Retinal pigment epithelial cell (primary cell): ENCODE measurements at regions not wholly inside any gene's neighbourhood (a gene's known extent, or its start where the extent isn't known, plus 50 kb on each side); places are given as distances from the start of the nearest gene placed in this dataset.

Source experiments
- DNase-seq: peaks from one replicate; pipeline ENCODE4 v3.0.0-alpha.2; 2010; ENCODE audit warnings: low read depth
- H3K4me3 ChIP-seq: 2 replicates; pipeline ENCODE4 v1.5.1; 2011; ENCODE audit warnings: mild to moderate bottlenecking, low read length, control low read depth, moderate library complexity
- TF ChIP-seq, protein P1 (sequence below): conservative IDR thresholded peaks from 2 replicates; pipeline ENCODE4 v1.5.1; 2011; ENCODE audit warnings: low read depth, low read length, control low read depth, inconsistent platforms

GRCh38 chr1:56411484-56412180 lies 167.7 kb downstream of the PLPP3 start:
- TF ChIP-seq, protein P1, sequence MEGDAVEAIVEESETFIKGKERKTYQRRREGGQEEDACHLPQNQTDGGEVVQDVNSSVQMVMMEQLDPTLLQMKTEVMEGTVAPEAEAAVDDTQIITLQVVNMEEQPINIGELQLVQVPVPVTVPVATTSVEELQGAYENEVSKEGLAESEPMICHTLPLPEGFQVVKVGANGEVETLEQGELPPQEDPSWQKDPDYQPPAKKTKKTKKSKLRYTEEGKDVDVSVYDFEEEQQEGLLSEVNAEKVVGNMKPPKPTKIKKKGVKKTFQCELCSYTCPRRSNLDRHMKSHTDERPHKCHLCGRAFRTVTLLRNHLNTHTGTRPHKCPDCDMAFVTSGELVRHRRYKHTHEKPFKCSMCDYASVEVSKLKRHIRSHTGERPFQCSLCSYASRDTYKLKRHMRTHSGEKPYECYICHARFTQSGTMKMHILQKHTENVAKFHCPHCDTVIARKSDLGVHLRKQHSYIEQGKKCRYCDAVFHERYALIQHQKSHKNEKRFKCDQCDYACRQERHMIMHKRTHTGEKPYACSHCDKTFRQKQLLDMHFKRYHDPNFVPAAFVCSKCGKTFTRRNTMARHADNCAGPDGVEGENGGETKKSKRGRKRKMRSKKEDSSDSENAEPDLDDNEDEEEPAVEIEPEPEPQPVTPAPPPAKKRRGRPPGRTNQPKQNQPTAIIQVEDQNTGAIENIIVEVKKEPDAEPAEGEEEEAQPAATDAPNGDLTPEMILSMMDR: no peak
- DNase-seq: no peak
- H3K4me3 ChIP-seq: no peak overlapping the region

- no peak for DNase-seq
- H3K4me3 ChIP-seq: no peak overlapping the region
- TF ChIP-seq, protein P1: no peak
Observed at GRCh38 chr1:56411021-56411420, 168.3 kb downstream of the PLPP3 start.

GRCh38 chr1:56410405-56410804 lies 169.0 kb downstream of the PLPP3 start:
- no peak overlapping the region for H3K4me3 ChIP-seq
- DNase-seq: no peak
- TF ChIP-seq, protein P1: no peak

DNA sequence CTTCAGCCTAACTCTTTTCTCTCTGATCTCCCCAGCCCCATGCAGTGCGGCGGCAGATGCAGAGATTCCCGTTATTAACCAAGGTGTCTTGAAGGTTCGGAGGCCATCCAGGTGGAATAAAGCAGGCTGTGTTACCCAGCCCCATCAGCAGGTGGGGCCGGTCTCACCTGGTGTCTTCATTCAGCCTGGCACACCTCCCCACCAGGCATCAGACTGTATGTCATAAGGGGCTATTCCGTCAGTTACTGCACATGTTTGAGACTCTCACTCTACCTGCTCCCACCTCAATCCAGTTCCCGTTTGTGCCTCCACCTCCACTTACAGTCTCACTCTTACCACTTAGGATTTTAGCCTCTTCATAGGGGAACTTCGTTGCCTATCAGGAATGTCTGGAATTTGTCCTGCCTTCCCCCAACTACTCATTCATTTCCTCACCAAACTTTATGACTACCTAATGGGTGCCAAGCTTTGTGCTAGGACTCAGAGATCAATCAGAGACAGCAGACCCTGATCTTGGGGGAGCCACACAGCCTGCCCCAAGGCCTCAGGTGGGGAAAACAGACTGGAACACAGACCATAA lies 170.2 kb downstream of the PLPP3 start:
- TF ChIP-seq, protein P1: peak; percentile 40
- no peak for DNase-seq
- H3K4me3 ChIP-seq: no peak overlapping the region

DNA sequence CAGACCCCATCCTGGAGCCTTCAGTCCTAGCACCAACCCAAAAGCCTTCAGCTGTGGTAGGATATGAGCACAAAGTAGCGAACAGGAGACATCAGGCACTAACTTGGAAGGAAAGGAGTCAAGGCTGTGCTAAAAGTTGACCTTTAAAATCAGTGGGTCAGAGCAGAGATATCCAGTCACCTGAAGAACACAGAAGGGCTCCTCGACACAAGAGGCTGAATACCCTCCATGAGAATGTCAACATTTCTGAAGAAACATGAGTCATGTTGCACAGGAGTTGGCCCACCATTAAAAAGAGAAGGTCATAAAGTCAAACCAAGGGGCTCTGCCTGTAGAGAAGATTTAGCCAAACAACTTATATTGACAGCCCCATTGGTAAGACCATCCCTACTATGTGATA lies 172.5 kb downstream of the PLPP3 start:
- DNase-seq: no peak
- TF ChIP-seq, protein P1: no peak
- H3K4me3 ChIP-seq: no peak overlapping the region

DNA sequence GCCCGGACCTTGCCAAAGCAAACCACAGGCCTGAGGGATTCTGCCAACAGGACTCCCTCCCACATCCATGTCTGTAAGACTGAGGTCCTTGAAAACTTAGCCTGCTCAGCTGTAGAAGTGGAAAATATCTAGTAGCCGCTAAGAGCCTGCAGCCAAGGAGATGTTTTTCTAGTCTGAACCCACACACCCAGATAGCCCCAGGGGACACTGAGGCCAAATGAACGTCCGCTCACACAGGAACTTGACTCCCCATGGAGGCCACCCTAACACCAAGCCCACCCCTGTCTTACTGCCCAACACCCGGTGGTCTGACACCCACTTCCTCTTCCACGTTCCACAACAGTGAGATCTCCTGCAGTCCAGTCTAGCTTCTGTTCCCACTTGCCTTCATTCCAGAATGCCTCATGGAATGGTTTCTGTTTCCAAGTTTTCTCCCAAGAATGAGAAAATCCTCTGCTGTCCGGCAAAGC lies 174.8 kb downstream of the PLPP3 start:
- no peak overlapping the region for H3K4me3 ChIP-seq
- DNase-seq: no peak
- TF ChIP-seq, protein P1: no peak

DNA sequence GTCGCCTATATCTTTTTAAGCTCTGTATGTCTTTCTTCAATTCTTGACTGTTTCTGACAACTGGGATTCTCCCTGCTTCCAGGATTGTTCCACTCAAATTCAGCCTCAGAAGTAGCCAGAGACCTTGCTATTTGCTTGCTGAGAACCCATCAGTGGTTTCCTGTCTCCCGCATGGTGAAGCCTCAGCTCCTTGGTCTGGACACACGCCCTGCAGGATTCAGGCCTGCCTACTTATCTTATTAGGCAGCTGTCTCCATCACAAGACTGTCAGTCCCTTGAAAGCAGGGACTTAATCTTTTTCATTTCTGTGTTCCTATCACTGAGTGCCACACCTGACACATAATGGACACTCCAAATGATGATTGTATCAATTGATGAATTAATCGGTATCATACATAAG lies 175.3 kb downstream of the PLPP3 start:
- no peak for DNase-seq
- H3K4me3 ChIP-seq: no peak overlapping the region
- TF ChIP-seq, protein P1: no peak
